IPS-18a (cell line): ENCODE measurements at regions not wholly inside any gene's neighbourhood (a gene's known extent, or its start where the extent isn't known, plus 50 kb on each side); places are given as distances from the start of the nearest gene placed in this dataset.
"Not testable (repeated sequence)": the region's sequence is repeated elsewhere in the genome, so short reads cannot be mapped to it uniquely, and the experiment has no call there.

Source experiments
- H3K27ac ChIP-seq: one replicate; pipeline ENCODE4 v1.5.1; 2013; ENCODE audit warnings: low read length
- H3K27me3 ChIP-seq: one replicate; pipeline ENCODE4 v1.6.1; 2013; ENCODE audit warnings: mild to moderate bottlenecking, low read length; ENCODE audit not compliant: control insufficient read depth, insufficient read depth
- H3K36me3 ChIP-seq: one replicate; pipeline ENCODE4 v1.6.1; 2013; ENCODE audit warnings: low read depth, low read length; ENCODE audit not compliant: control insufficient read depth
- H3K4me1 ChIP-seq: one replicate; pipeline ENCODE4 v1.6.1; 2013; ENCODE audit warnings: low read depth, low read length; ENCODE audit not compliant: control insufficient read depth
- H3K4me3 ChIP-seq: one replicate; pipeline ENCODE4 v1.5.1; 2013; ENCODE audit warnings: low read length
- H3K9ac ChIP-seq: one replicate; pipeline ENCODE4 v1.6.1; 2013; ENCODE audit warnings: mild to moderate bottlenecking, low read length, moderate library complexity
- H3K9me3 ChIP-seq: one replicate; pipeline ENCODE4 v1.6.1; 2013; ENCODE audit warnings: low read depth, low read length; ENCODE audit not compliant: control insufficient read depth

- Histone ChIP-seq H3K27me3 (no peaks in the 10 kb centered on the region), H3K4me3 (no peak overlapping the region), H3K4me1 (peaks cover 8% of the 10 kb centered on the region), H3K9me3 (no peaks in the 10 kb centered on the region), H3K36me3 (no peaks in the 10 kb centered on the region), H3K9ac (no peak overlapping the region), H3K27ac (no peak overlapping the region)
Measured at GRCh38 chr16:9345880-9346279, 254.4 kb downstream of the HAPSTR1 start.

GRCh38 chr16:9348912-9349311 lies 257.5 kb downstream of the HAPSTR1 start:
- no peak overlapping the region for H3K9ac ChIP-seq
- H3K4me1 ChIP-seq, result no peaks in the 10 kb centered on the region
- H3K27me3 ChIP-seq, result no peaks in the 10 kb centered on the region
- no peaks in the 10 kb centered on the region for H3K9me3 ChIP-seq
- no peak overlapping the region for H3K27ac ChIP-seq
- H3K36me3 ChIP-seq, result no peaks in the 10 kb centered on the region
- no peak overlapping the region for H3K4me3 ChIP-seq

- H3K4me1 ChIP-seq, H3K4me3 ChIP-seq, H3K27me3 ChIP-seq, H3K27ac ChIP-seq, H3K9ac ChIP-seq, H3K9me3 ChIP-seq, H3K36me3 ChIP-seq: not testable (repeated sequence)
Measured at GRCh38 chr16:9349373-9349960, 258.0 kb downstream of the HAPSTR1 start.

- not testable (repeated sequence) for H3K27ac ChIP-seq, H3K36me3 ChIP-seq, H3K9me3 ChIP-seq, H3K4me3 ChIP-seq, H3K9ac ChIP-seq, H3K4me1 ChIP-seq, H3K27me3 ChIP-seq
Measured at GRCh38 chr16:9350119-9350799, 258.8 kb downstream of the HAPSTR1 start.

GRCh38 chr16:9351440-9351839 lies 260.0 kb downstream of the HAPSTR1 start:
- Histone ChIP-seq H3K9me3 (no peaks in the 10 kb centered on the region), H3K4me3 (no peak overlapping the region), H3K9ac (no peak overlapping the region), H3K36me3 (no peaks in the 10 kb centered on the region), H3K27ac (no peak overlapping the region), H3K4me1 (no peaks in the 10 kb centered on the region), H3K27me3 (no peaks in the 10 kb centered on the region)

- H3K9me3 ChIP-seq, result no peaks in the 10 kb centered on the region
Measured at GRCh38 chr16:9351841-9352434, 260.5 kb downstream of the HAPSTR1 start.

GRCh38 chr16:9357829-9358228 lies 266.4 kb downstream of the HAPSTR1 start:
- Histone ChIP-seq H3K9ac (no peak overlapping the region), H3K9me3 (no peaks in the 10 kb centered on the region), H3K27me3 (no peaks in the 10 kb centered on the region), H3K36me3 (no peaks in the 10 kb centered on the region), H3K4me1 (no peaks in the 10 kb centered on the region), H3K4me3 (no peak overlapping the region), H3K27ac (no peak overlapping the region)

More at GRCh38 chr16:9351841-9352434, 260.5 kb downstream of the HAPSTR1 start:
- Histone ChIP-seq H3K9ac (no peak overlapping the region), H3K4me1 (no peaks in the 10 kb centered on the region), H3K36me3 (no peaks in the 10 kb centered on the region), H3K4me3 (no peak overlapping the region), H3K27ac (no peak overlapping the region), H3K27me3 (no peaks in the 10 kb centered on the region)

GRCh38 chr16:9360075-9360474 lies 268.6 kb downstream of the HAPSTR1 start:
- H3K4me3 ChIP-seq, result no peak overlapping the region
- no peak overlapping the region for H3K27ac ChIP-seq
- no peaks in the 10 kb centered on the region for H3K36me3 ChIP-seq
- no peaks in the 10 kb centered on the region for H3K27me3 ChIP-seq
- H3K9me3 ChIP-seq, result no peaks in the 10 kb centered on the region
- no peak overlapping the region for H3K9ac ChIP-seq
- H3K4me1 ChIP-seq, result no peaks in the 10 kb centered on the region

- H3K9me3 ChIP-seq, result no peaks in the 10 kb centered on the region
- no peak overlapping the region for H3K4me3 ChIP-seq
- H3K27ac ChIP-seq, result no peak overlapping the region
- H3K4me1 ChIP-seq, result no peaks in the 10 kb centered on the region
- H3K9ac ChIP-seq, result no peak overlapping the region
- no peaks in the 10 kb centered on the region for H3K27me3 ChIP-seq
- no peaks in the 10 kb centered on the region for H3K36me3 ChIP-seq
Measured at GRCh38 chr16:9362050-9362449, 270.6 kb downstream of the HAPSTR1 start.

GRCh38 chr16:9362604-9363003 lies 271.2 kb downstream of the HAPSTR1 start:
- Histone ChIP-seq H3K36me3 (no peaks in the 10 kb centered on the region), H3K27ac (no peak overlapping the region), H3K9me3 (no peaks in the 10 kb centered on the region), H3K27me3 (no peaks in the 10 kb centered on the region), H3K9ac (no peak overlapping the region), H3K4me1 (no peaks in the 10 kb centered on the region), H3K4me3 (no peak overlapping the region)

- Histone ChIP-seq H3K36me3 (no peaks in the 10 kb centered on the region), H3K4me1 (no peaks in the 10 kb centered on the region), H3K9ac (no peak overlapping the region), H3K27me3 (no peaks in the 10 kb centered on the region), H3K27ac (no peak overlapping the region), H3K9me3 (no peaks in the 10 kb centered on the region), H3K4me3 (no peak overlapping the region)
Measured at GRCh38 chr16:9363520-9363919, 272.1 kb downstream of the HAPSTR1 start.
